Activated CD4-positive, alpha-beta T cell treated with anti-CD3 and anti-CD28 coated beads, Interleukin-2, amount 50 U/mL, for 48 hours (primary cell): ENCODE measurements at regions not wholly inside any gene's neighbourhood (a gene's known extent, or its start where the extent isn't known, plus 50 kb on each side); places are given as distances from the start of the nearest gene placed in this dataset.
"Not testable (repeated sequence)": the region's sequence is repeated elsewhere in the genome, so short reads cannot be mapped to it uniquely, and the experiment has no call there.

Experiments
- DNase-seq, 2 experiments: peaks; one replicate each; pipeline ENCODE4 v3.0.0-alpha.2; 2020

- no peak for DNase-seq
Observed at GRCh38 chr20:1825507-1825906, 69.7 kb upstream of the SIRPA start.

- DNase-seq, result no peak
Observed at GRCh38 chr20:1824834-1825233, 70.4 kb upstream of the SIRPA start.

GRCh38 chr20:1824181-1824580, 71.0 kb upstream of the SIRPA start:
- no peak for DNase-seq

- no peak for DNase-seq
Observed at GRCh38 chr20:1823450-1823844, 71.8 kb upstream of the SIRPA start.

- no peak for DNase-seq
Observed at GRCh38 chr20:1822564-1823449, 72.4 kb upstream of the SIRPA start.

GRCh38 chr20:1820138-1821079, 74.8 kb upstream of the SIRPA start:
- no peak for DNase-seq

GRCh38 chr20:1819311-1820137, 75.7 kb upstream of the SIRPA start:
- no peak for DNase-seq

GRCh38 chr20:1818895-1819294, 76.3 kb upstream of the SIRPA start:
- DNase-seq, result no peak

- DNase-seq, result no peak
Observed at GRCh38 chr20:1818247-1818840, 76.9 kb upstream of the SIRPA start.

- DNase-seq, result no peak
Observed at GRCh38 chr20:1817577-1818211, 77.5 kb upstream of the SIRPA start.

- DNase-seq, result no peak
Observed at GRCh38 chr20:1816384-1817381, 78.5 kb upstream of the SIRPA start.

GRCh38 chr20:1815502-1816085, 79.6 kb upstream of the SIRPA start:
- no peak for DNase-seq

- not testable (repeated sequence) for DNase-seq
Observed at GRCh38 chr20:1814861-1815260, 80.3 kb upstream of the SIRPA start.

- no peak for DNase-seq
Observed at GRCh38 chr20:1813674-1814635, 81.3 kb upstream of the SIRPA start.

GRCh38 chr20:1813101-1813529, 82.1 kb upstream of the SIRPA start:
- no peak for DNase-seq

GRCh38 chr20:1811621-1812498, 83.3 kb upstream of the SIRPA start:
- no peak for DNase-seq

GRCh38 chr20:1810926-1811620, 84.1 kb upstream of the SIRPA start:
- no peak for DNase-seq
